ENCODE measurements at regions not wholly inside any gene's neighbourhood (a gene's known extent, or its start where the extent isn't known, plus 50 kb on each side); places are given as distances from the start of the nearest gene placed in this dataset.
"Not testable (repeated sequence)": the region's sequence is repeated elsewhere in the genome, so short reads cannot be mapped to it uniquely, and the experiment has no call there.

GRCh38 chr1:99546432-99547416, 99.2 kb upstream of the PALMD start:
- Mint-ChIP-seq H3K27ac (no peak overlapping the region), H3K9me3 (no peaks in the 10 kb centered on the region), H3K4me1 (no peaks in the 10 kb centered on the region), H3K4me3 (no peak overlapping the region), H3K36me3 (no peaks in the 10 kb centered on the region), H3K27me3 (peaks cover 4% of the 10 kb centered on the region)
- ATAC-seq (ENCODE audit: low read depth) (no peak), DNase-seq (ENCODE audit: low spot score in 2 of 2) (no peak)

DNA sequence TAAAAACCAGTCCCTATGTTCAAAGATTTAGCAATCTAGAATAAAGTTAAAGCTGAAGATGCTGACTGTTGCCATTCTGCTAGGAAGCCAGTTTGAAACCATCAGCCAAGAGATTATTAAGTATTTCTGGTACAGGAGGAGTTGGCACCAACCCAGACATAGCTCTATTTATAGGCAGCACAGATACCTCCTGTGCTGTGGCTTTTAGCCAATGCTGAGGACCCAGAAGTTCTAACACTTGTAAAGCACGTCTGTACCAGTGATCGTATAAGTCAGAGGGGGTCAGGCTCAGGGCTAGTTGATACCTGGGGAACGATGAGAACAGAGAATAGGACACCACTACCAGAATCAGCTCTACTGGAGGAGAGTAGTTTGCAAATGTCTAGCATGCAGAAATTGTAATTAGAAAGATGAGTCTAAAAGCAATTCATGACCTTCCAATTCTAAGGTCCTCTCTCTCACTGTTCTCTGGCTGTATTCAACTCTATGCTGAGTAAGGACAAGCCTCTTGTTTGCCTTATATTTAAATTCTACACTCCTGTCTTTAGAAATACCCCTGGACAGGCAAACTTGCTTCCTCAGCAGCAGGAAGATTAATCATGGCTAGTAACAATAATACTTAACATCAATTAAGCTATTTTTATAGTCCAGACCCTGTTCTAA, 96.8 kb upstream of the PALMD start:
- no peaks in the 10 kb centered on the region for H3K36me3 Mint-ChIP-seq
- ATAC-seq (ENCODE audit: low read depth) (no peak), DNase-seq (ENCODE audit: low spot score in 2 of 2) (no peak)
- H3K9me3 Mint-ChIP-seq: no peaks in the 10 kb centered on the region
- H3K4me1 Mint-ChIP-seq: no peaks in the 10 kb centered on the region
- H3K27ac Mint-ChIP-seq: no peak overlapping the region
- H3K4me3 Mint-ChIP-seq: no peak overlapping the region
- H3K27me3 Mint-ChIP-seq: peaks cover 4% of the 10 kb centered on the region

DNA sequence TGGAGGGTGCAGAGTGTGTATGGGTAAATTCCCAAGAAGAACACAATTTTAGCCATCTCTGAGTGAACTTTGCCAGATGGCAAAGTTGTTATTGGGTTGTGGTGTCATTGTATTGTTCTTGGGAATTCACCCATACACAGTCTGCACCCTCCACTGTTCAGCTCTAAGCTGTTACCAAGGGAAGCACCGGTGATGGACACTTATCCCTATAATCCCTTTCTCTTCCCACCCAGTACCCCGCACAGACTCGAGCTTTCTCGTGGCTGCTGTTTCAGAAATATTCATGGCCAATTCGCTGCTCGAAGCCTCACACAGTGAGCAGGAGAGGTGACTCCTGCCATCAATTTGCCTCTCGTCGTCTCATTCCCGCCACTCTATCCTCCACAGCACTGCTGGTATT, 95.7 kb upstream of the PALMD start:
- no peak for DNase-seq (ENCODE audit: low spot score in 2 of 2)
- ATAC-seq (ENCODE audit: low read depth): no peak
- no peaks in the 10 kb centered on the region for H3K9me3 Mint-ChIP-seq
- no peaks in the 10 kb centered on the region for H3K4me1 Mint-ChIP-seq
- H3K36me3 Mint-ChIP-seq: no peaks in the 10 kb centered on the region
- H3K4me3 Mint-ChIP-seq: no peak overlapping the region
- H3K27ac Mint-ChIP-seq: no peak overlapping the region
- peaks cover 4% of the 10 kb centered on the region for H3K27me3 Mint-ChIP-seq

DNA sequence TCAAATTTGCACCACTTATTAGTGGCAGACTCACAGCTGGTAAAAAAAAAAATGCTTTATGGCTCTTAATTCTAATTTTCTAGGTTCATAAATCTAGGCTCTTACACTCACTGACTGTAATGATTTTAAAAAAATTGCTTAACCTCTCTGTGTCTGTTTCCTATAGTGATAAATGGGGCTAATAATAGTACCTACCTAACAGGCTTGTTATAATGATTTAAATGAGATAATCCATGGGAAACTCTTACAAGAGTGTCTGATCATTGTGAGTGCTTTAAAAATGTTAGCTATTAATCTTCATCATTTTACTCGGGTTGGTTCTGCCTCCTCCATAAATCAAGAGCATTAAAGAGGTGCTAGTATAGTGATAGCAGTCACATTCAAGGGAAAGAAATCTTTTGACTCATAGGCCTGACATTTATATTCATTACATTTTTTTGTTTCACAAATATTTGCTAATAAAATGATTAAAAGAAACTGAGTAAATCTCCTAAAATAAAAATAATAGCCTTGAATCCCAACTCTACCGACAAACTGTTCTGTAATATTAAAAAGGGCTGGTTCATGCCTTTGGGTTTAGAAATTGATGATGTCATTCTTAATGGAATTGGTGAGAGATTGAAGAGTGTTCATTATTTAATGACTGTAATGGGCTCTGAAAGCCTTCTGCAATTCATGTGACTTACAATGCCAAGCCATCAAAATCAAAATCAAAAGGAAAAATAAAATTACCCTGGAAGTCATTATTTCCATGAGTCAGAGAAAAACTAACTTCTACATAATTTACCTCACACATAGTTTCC, 93.9 kb upstream of the PALMD start:
- peaks cover 4% of the 10 kb centered on the region for H3K27me3 Mint-ChIP-seq
- peaks cover 2% of the 10 kb centered on the region for H3K9me3 Mint-ChIP-seq
- ATAC-seq (ENCODE audit: low read depth) (no peak), DNase-seq (ENCODE audit: low spot score in 2 of 2) (no peak)
- no peak overlapping the region for H3K27ac Mint-ChIP-seq
- no peak overlapping the region for H3K4me3 Mint-ChIP-seq
- no peaks in the 10 kb centered on the region for H3K4me1 Mint-ChIP-seq
- no peaks in the 10 kb centered on the region for H3K36me3 Mint-ChIP-seq

DNA sequence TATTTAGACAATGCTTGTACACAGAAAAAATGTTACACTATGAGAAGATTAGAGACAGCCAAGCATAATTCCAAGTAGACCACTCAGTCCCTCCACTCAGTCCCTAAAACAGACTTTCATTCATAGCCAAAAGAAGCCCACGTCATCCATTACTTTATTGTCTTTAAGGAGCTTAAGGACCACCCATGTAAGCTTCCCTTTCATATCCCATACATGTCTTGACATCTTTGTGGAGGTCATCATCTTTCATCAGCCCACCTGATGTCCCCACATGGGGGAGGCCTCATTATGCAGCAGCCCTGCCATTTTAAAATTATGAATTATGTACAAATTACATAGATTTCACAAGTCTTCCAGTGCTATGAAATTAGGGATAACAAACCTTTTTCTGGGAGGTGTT, 92.6 kb upstream of the PALMD start:
- Mint-ChIP-seq H3K36me3 (no peaks in the 10 kb centered on the region), H3K27me3 (peaks cover 7% of the 10 kb centered on the region), H3K9me3 (peaks cover 2% of the 10 kb centered on the region), H3K4me1 (no peaks in the 10 kb centered on the region), H3K4me3 (no peak overlapping the region), H3K27ac (no peak overlapping the region)
- ATAC-seq (ENCODE audit: low read depth) (no peak), DNase-seq (ENCODE audit: low spot score in 2 of 2) (no peak)

- not testable (repeated sequence) for H3K4me3 Mint-ChIP-seq; ATAC-seq (ENCODE audit: low read depth); H3K4me1 Mint-ChIP-seq; H3K36me3 Mint-ChIP-seq; DNase-seq (ENCODE audit: low spot score in 2 of 2); H3K9me3 Mint-ChIP-seq; H3K27ac Mint-ChIP-seq; H3K27me3 Mint-ChIP-seq
These were observed 92.1 kb upstream of the PALMD start for GRCh38 chr1:99553819-99554218.

DNA sequence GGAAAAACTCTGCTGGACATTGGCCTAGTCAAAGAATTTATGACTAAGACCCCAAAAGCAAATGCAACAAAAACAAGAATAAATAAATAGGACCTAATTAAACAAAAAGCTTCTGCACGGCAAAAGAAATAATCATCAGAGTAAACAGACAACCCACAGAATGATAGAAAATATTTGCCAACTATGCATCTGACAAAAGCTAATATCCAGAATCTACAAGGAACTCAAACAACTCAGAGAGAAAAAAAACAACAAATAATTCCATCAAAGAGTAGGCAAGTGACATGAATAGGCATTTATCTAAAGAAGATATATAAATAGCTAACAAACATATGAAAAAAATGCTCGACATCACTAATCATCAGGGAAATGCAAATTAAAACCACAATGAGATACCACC, 91.2 kb upstream of the PALMD start:
- Mint-ChIP-seq H3K4me3 (no peak overlapping the region), H3K27me3 (peaks cover 7% of the 10 kb centered on the region), H3K27ac (no peak overlapping the region), H3K36me3 (no peaks in the 10 kb centered on the region), H3K4me1 (no peaks in the 10 kb centered on the region), H3K9me3 (peaks cover 2% of the 10 kb centered on the region)
- ATAC-seq (ENCODE audit: low read depth) (no peak), DNase-seq (ENCODE audit: low spot score in 2 of 2) (no peak)

- Mint-ChIP-seq H3K4me3 (no peak overlapping the region), H3K4me1 (no peaks in the 10 kb centered on the region), H3K36me3 (no peaks in the 10 kb centered on the region), H3K9me3 (peaks cover 4% of the 10 kb centered on the region), H3K27ac (no peak overlapping the region), H3K27me3 (peaks cover 3% of the 10 kb centered on the region)
- no peak for DNase-seq (ENCODE audit: low spot score in 2 of 2)
- no peak for ATAC-seq (ENCODE audit: low read depth)
These were observed 88.2 kb upstream of the PALMD start for GRCh38 chr1:99557546-99558202.

- H3K4me3 Mint-ChIP-seq: no peak overlapping the region
- peaks cover 4% of the 10 kb centered on the region for H3K9me3 Mint-ChIP-seq
- peaks cover 3% of the 10 kb centered on the region for H3K27me3 Mint-ChIP-seq
- DNase-seq (ENCODE audit: low spot score in 2 of 2) (no peak), ATAC-seq (ENCODE audit: low read depth) (no peak)
- no peak overlapping the region for H3K27ac Mint-ChIP-seq
- no peaks in the 10 kb centered on the region for H3K36me3 Mint-ChIP-seq
- no peaks in the 10 kb centered on the region for H3K4me1 Mint-ChIP-seq
These were observed 86.7 kb upstream of the PALMD start for GRCh38 chr1:99559166-99559565.

- H3K9me3 Mint-ChIP-seq: peaks cover 4% of the 10 kb centered on the region
- ATAC-seq (ENCODE audit: low read depth) (no peak), DNase-seq (ENCODE audit: low spot score in 2 of 2) (no peak)
- no peak overlapping the region for H3K4me3 Mint-ChIP-seq
- no peaks in the 10 kb centered on the region for H3K4me1 Mint-ChIP-seq
- H3K36me3 Mint-ChIP-seq: no peaks in the 10 kb centered on the region
- peaks cover 3% of the 10 kb centered on the region for H3K27me3 Mint-ChIP-seq
- no peak overlapping the region for H3K27ac Mint-ChIP-seq
These were observed 85.5 kb upstream of the PALMD start for GRCh38 chr1:99560207-99561040.

GRCh38 chr1:99561952-99562351, 84.0 kb upstream of the PALMD start:
- H3K27me3 Mint-ChIP-seq: peaks cover 3% of the 10 kb centered on the region
- no peak overlapping the region for H3K4me3 Mint-ChIP-seq
- no peak overlapping the region for H3K27ac Mint-ChIP-seq
- ATAC-seq (ENCODE audit: low read depth) (no peak), DNase-seq (ENCODE audit: low spot score in 2 of 2) (no peak)
- peaks cover 3% of the 10 kb centered on the region for H3K9me3 Mint-ChIP-seq
- no peaks in the 10 kb centered on the region for H3K36me3 Mint-ChIP-seq
- no peaks in the 10 kb centered on the region for H3K4me1 Mint-ChIP-seq

DNA sequence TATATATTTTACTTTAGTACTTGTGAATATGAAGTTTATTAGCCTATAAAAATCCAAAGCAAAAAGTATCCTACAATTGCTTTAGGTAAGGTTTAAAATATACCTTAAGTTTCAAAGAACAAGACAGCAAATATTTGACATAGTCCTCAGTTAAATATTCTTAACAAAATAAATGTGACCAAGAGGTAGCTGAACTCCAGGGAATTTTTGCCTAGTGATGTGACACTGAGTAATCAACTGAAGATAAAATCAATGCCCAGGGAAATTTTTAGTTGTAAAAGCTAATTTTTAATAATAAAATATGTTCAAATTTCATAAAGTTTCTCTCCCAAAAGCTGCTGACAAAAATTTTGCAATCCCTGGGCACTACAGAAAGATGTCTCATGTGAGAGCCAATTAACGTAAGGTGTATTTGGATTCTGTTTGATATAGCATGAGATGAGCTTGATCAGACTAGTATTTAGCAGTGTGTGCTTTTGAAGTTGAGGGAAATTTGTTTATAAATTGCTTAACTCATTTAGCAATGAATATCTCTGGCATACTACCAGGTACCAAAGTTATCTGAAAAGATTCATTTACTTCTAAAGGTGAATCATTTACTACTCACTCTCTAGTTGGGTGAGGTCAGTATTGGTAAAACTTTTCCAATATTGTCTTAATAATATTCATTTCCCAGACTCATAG, 80.2 kb upstream of the PALMD start:
- Mint-ChIP-seq H3K4me1 (no peaks in the 10 kb centered on the region), H3K4me3 (no peak overlapping the region), H3K9me3 (peaks cover 3% of the 10 kb centered on the region), H3K36me3 (no peaks in the 10 kb centered on the region), H3K27ac (no peak overlapping the region), H3K27me3 (no peaks in the 10 kb centered on the region)
- ATAC-seq (ENCODE audit: low read depth) (no peak), DNase-seq (ENCODE audit: low spot score in 2 of 2) (no peak)

All from memory B cell (primary cell).